Right lobe of liver (tissue), 6 donors: ENCODE measurements at regions not wholly inside any gene's neighbourhood (a gene's known extent, or its start where the extent isn't known, plus 50 kb on each side); places are given as distances from the start of the nearest gene placed in this dataset.

Source experiments
- ATAC-seq, 4 donors: fragments of 200-7000 bp; cut with Tn5 transposase; one replicate each; pipeline ENCODE4 v1.9.1; 2020; ENCODE audit warnings: mild to moderate bottlenecking in 4 of 4, moderate library complexity in 4 of 4
- DNase-seq, 3 donors: peaks; one replicate each; pipeline ENCODE4 v3.0.0-alpha.2; 2020
- H3K27ac ChIP-seq, 3 donors: fragments of 200-600 bp; one replicate each; pipeline ENCODE4 v1.8.0; 2022
- H3K27me3 ChIP-seq, 2 donors: fragments of 200-600 bp; one replicate each; pipeline ENCODE4 v1.8.0; 2022
- H3K36me3 ChIP-seq, 4 donors: fragments of 200-600 bp; sonication (generic) in 1 of 4; one replicate each; pipeline versions ENCODE4 v1.5.1 to v1.8.0; 2017 to 2022; ENCODE audit warnings: control low read depth in 1 of 4
- H3K4me1 ChIP-seq, 4 donors: fragments of 200-600 bp; sonication (generic) in 1 of 4; one replicate each; pipeline versions ENCODE4 v1.5.1 to v1.8.0; 2017 to 2022; ENCODE audit warnings: control low read depth in 1 of 4
- H3K4me3 ChIP-seq, 3 donors: fragments of 200-600 bp; one replicate each; pipeline ENCODE4 v1.8.0; 2022
- H3K9me3 ChIP-seq, 4 donors: fragments of 200-600 bp; sonication (generic) in 1 of 4; one replicate each; pipeline versions ENCODE4 v1.5.1 to v1.8.0; 2017 to 2022; ENCODE audit warnings: control low read depth in 1 of 4
- CTCF ChIP-seq, 4 donors: fragments of 200-600 bp in 3 of 4; fragments of 450-650 bp in 1 of 4; IDR thresholded peaks; one replicate each; pipeline versions ENCODE4 v1.5.1 to v1.8.0; 2016 to 2022; ENCODE audit warnings: antibody characterized with exemption in 4 of 4, mild to moderate bottlenecking in 2 of 4
- POLR2A ChIP-seq: fragments of 450-650 bp; IDR thresholded peaks from one replicate; pipeline ENCODE4 v1.6.1; 2017; ENCODE audit warnings: antibody characterized with exemption, mild to moderate bottlenecking
- WGBS: methylation state at CpG from one replicate; pipeline ENCODE4 v1.1.6; 2018; ENCODE audit warnings: low coverage, low lambda C conversion rate; ENCODE audit not compliant: insufficient coverage; ENCODE audit errors: missing lambda C conversion rate; 5-methylcytosine and 5-hydroxymethylcytosine counted together
- intact Hi-C, 2 donors: fragments of 100-400 bp; cut with DNase I; formaldehyde crosslinking; loops; one replicate each; pipeline versions ENCODE4 v1.11.2 to v1.14.1; 2022
- donor health status: DM: no; HTN: yes; CAD: no.
- donor health status: DM: no; HTN: no; CAD: no.
- donor health status: DM: no; HTN: no; CAD: no.
- donor health status: DM: no; HTN: yes; CAD: no.
- donor health status: DM: no; HTN: yes; CAD: no.

GRCh38 chr13:73450583-73450982 lies 391.8 kb downstream of the KLF5 start:
- WGBS: 60% methylated on average over 2 of the region's 2 CpGs
- peaks cover 0 to 2% (median 0%) of the 10 kb centered on the region in 4 donors for H3K9me3 ChIP-seq
- no peaks in the 10 kb centered on the region for H3K36me3 ChIP-seq
- no peak overlapping the region for H3K27ac ChIP-seq
- H3K4me1 ChIP-seq: no peaks in the 10 kb centered on the region
- intact Hi-C loops: no loop called here
- no peak overlapping the region for H3K4me3 ChIP-seq
- ATAC-seq (no peak), DNase-seq (no peak)
- H3K27me3 ChIP-seq: no peaks in the 10 kb centered on the region
- TF ChIP-seq CTCF (IDR thresholded peaks at IDR 0.05) (no peak), POLR2A (no peak)

- no peak for TF ChIP-seq POLR2A
- TF ChIP-seq CTCF (IDR thresholded peaks at IDR 0.05): no peak
- Histone ChIP-seq H3K36me3 (no peaks in the 10 kb centered on the region), H3K4me1 (no peaks in the 10 kb centered on the region), H3K27ac (no peak overlapping the region), H3K27me3 (no peaks in the 10 kb centered on the region), H3K9me3 (peaks cover 0 to 2% (median 0%) of the 10 kb centered on the region in 4 donors), H3K4me3 (no peak overlapping the region)
- intact Hi-C loops: no loop called here
- no peak for ATAC-seq
- 40% methylated on average over 1 of the region's 1 CpG for WGBS
- DNase-seq: no peak
Observed at GRCh38 chr13:73449252-73449651, 390.4 kb downstream of the KLF5 start.

- intact Hi-C loops: no loop called here
- DNase-seq: no peak
- Histone ChIP-seq H3K4me3 (no peak overlapping the region), H3K36me3 (no peaks in the 10 kb centered on the region), H3K27me3 (no peaks in the 10 kb centered on the region), H3K4me1 (no peaks in the 10 kb centered on the region), H3K9me3 (peaks cover 0 to 12% (median 0%) of the 10 kb centered on the region in 4 donors), H3K27ac (no peak overlapping the region)
- no peak for ATAC-seq
- 55% methylated on average over 2 of the region's 3 CpGs for WGBS
- TF ChIP-seq POLR2A (no peak), CTCF (IDR thresholded peaks at IDR 0.05) (no peak)
Observed at GRCh38 chr13:73440296-73440895, 381.6 kb downstream of the KLF5 start.

GRCh38 chr13:73433890-73434289 lies 375.1 kb downstream of the KLF5 start:
- Histone ChIP-seq H3K36me3 (no peaks in the 10 kb centered on the region), H3K4me3 (no peak overlapping the region), H3K9me3 (no peaks in the 10 kb centered on the region), H3K27ac (no peak overlapping the region), H3K4me1 (no peaks in the 10 kb centered on the region), H3K27me3 (no peaks in the 10 kb centered on the region)
- no peak for DNase-seq
- ATAC-seq: no peak
- intact Hi-C loops: no loop called here
- TF ChIP-seq CTCF (IDR thresholded peaks at IDR 0.05) (no peak), POLR2A (no peak)
- WGBS: 81% methylated on average over 2 of the region's 2 CpGs

- H3K4me3 ChIP-seq: no peak overlapping the region
- H3K27me3 ChIP-seq: no peaks in the 10 kb centered on the region
- H3K36me3 ChIP-seq: no peaks in the 10 kb centered on the region
- no peak for DNase-seq
- H3K4me1 ChIP-seq: no peaks in the 10 kb centered on the region
- intact Hi-C loops: no loop called here
- no peak for ATAC-seq
- H3K9me3 ChIP-seq: no peaks in the 10 kb centered on the region
- WGBS: 38% methylated on average over 1 of the region's 1 CpG
- TF ChIP-seq POLR2A (no peak), CTCF (IDR thresholded peaks at IDR 0.05) (no peak)
- no peak overlapping the region for H3K27ac ChIP-seq
Observed at GRCh38 chr13:73433458-73433857, 374.7 kb downstream of the KLF5 start.
